Esophagus squamous epithelium (tissue), 5 donors: ENCODE measurements at regions not wholly inside any gene's neighbourhood (a gene's known extent, or its start where the extent isn't known, plus 50 kb on each side); places are given as distances from the start of the nearest gene placed in this dataset.

ENCODE experiments used
- DNase-seq: peaks from one replicate; lab custom pipeline; 2025; lab: John Stamatoyannopoulos, UW
- H3K27ac ChIP-seq, 4 donors: fragments of 200-600 bp; sonication (generic); one replicate each; pipeline ENCODE4 v1.5.1; 2016 to 2019; ENCODE audit warnings: mild to moderate bottlenecking in 1 of 4
- H3K27me3 ChIP-seq, 4 donors: fragments of 200-600 bp; sonication (generic); 1 replicate in 3 of 4; 2 replicates in 1 of 4; pipeline versions ENCODE4 v1.5.1 to v1.6.0; 2017 to 2021; ENCODE audit warnings: antibody characterized with exemption in 1 of 4
- H3K36me3 ChIP-seq, 3 donors: fragments of 200-600 bp; sonication (generic); one replicate each; pipeline ENCODE4 v1.5.1; 2016 to 2019
- H3K4me1 ChIP-seq, 3 donors: fragments of 200-600 bp; sonication (generic); one replicate each; pipeline ENCODE4 v1.5.1; 2017 to 2019
- H3K4me3 ChIP-seq, 4 donors: fragments of 200-600 bp; sonication (generic); 1 replicate in 3 of 4; 2 replicates in 1 of 4; pipeline ENCODE4 v1.5.1; 2016 to 2019; ENCODE audit warnings: mild to moderate bottlenecking in 2 of 4, moderate library complexity in 1 of 4
- H3K9me3 ChIP-seq, 3 donors: fragments of 200-600 bp; sonication (generic); one replicate each; pipeline ENCODE4 v1.5.1; 2016 to 2019
- POLR2A ChIP-seq, 4 donors: fragments of 450-650 bp; IDR thresholded peaks; one replicate each; pipeline ENCODE4 v1.6.1; 2017; ENCODE audit warnings: antibody characterized with exemption in 4 of 4, mild to moderate bottlenecking in 4 of 4, moderate library complexity in 3 of 4
- WGBS, 2 donors: methylation state at CpG; one replicate each; pipeline ENCODE4 v1.1.5; 2018; 5-methylcytosine and 5-hydroxymethylcytosine counted together
- intact Hi-C: fragments of 100-400 bp; cut with DNase I; formaldehyde crosslinking; loops from one replicate; pipeline ENCODE4 v1.15.0; 2022
- TF ChIP-seq, protein P1 (sequence below), 6 experiments: fragments of 450-650 bp in 4 of 6; fragments of 200-600 bp in 2 of 6; sonication (generic) in 2 of 6; IDR thresholded peaks; one replicate each; pipeline ENCODE4 v1.5.1; 2016 to 2019; ENCODE audit warnings: antibody characterized with exemption in 6 of 6, mild to moderate bottlenecking in 4 of 6, moderate library complexity in 4 of 6
- donor health status: DM: yes; HTN: yes; CAD: no.

DNA sequence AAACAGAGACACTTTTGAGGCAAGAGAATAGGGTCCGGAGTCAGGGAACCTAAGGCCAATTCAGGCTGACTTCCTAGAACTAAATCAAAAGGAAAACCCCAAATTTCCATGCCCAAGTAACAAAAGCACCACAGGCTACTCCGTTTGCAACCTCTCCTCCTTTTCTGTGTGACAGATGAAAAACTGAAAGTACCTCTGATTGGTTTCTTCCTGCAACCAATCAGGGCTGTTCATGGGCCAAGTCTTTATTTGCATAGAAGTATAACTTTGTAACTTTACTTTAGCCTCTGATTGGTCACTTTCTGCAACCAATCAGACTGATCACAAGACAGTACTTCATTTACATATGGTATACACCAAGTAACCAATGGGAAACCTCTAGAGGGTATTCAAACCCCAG lies 239.9 kb upstream of the KCND2 start:
- Histone ChIP-seq H3K27ac (no peak overlapping the region), H3K36me3 (no peaks in the 10 kb centered on the region), H3K4me1 (no peaks in the 10 kb centered on the region), H3K4me3 (no peak overlapping the region), H3K9me3 (no peaks in the 10 kb centered on the region), H3K27me3 (no peaks in the 10 kb centered on the region)
- DNase-seq: no peak
- TF ChIP-seq, protein P1, sequence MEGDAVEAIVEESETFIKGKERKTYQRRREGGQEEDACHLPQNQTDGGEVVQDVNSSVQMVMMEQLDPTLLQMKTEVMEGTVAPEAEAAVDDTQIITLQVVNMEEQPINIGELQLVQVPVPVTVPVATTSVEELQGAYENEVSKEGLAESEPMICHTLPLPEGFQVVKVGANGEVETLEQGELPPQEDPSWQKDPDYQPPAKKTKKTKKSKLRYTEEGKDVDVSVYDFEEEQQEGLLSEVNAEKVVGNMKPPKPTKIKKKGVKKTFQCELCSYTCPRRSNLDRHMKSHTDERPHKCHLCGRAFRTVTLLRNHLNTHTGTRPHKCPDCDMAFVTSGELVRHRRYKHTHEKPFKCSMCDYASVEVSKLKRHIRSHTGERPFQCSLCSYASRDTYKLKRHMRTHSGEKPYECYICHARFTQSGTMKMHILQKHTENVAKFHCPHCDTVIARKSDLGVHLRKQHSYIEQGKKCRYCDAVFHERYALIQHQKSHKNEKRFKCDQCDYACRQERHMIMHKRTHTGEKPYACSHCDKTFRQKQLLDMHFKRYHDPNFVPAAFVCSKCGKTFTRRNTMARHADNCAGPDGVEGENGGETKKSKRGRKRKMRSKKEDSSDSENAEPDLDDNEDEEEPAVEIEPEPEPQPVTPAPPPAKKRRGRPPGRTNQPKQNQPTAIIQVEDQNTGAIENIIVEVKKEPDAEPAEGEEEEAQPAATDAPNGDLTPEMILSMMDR (IDR thresholded peaks at IDR 0.05): no peak
- TF ChIP-seq POLR2A (IDR thresholded peaks at IDR 0.05): no peak
- 52 to 60% methylated on average over 2 of the region's 2 CpGs for WGBS, 2 donors
- intact Hi-C loops: no loop called here

DNA sequence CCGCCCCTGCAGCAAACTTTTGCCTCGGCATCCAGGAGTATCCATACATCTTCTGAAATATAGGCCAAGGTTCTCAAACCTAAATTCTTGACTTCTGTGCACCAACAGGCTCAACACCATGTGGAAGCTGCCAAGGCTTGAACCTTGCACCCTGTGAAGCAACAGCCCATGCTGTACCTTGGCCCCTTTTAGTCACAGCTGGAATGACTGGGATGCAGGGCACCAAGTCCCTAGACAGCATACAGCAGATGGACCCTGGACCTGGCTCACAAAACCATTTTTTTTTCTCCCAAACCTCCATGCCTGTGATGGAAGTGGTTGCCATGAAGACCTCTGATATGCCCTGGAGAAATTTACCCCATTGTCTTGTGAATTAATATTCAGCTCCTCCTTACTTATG lies 233.8 kb upstream of the KCND2 start:
- Histone ChIP-seq H3K9me3 (peaks cover 0 to 14% (median 0%) of the 10 kb centered on the region in 3 donors), H3K36me3 (no peaks in the 10 kb centered on the region), H3K4me1 (no peaks in the 10 kb centered on the region), H3K27ac (no peak overlapping the region), H3K27me3 (no peaks in the 10 kb centered on the region), H3K4me3 (no peak overlapping the region)
- intact Hi-C loops: no loop called here
- WGBS, 2 donors: 70 to 73% methylated on average over 2 of the region's 2 CpGs
- TF ChIP-seq, protein P1 (IDR thresholded peaks at IDR 0.05): no peak
- TF ChIP-seq POLR2A (IDR thresholded peaks at IDR 0.05): no peak
- DNase-seq: no peak

DNA sequence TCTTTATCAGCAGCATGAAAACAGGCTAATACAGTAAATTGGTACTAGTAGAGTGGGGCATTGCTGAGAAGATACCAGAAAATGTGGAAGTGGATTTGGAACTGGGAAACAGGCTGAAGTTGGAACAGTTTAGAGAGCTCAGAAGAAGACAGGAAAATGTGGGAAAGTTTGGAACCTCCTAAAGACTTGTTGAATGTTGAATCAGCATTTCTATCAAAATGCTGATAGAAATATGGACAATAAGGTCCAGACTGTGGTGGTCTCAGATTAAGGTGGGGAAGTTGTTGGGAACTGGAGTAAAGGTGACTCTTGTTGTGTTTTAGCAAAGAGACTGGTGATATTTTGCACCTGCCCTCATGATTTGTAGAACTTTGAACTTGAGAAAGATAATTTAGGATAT lies 231.2 kb upstream of the KCND2 start:
- no peak for TF ChIP-seq POLR2A (IDR thresholded peaks at IDR 0.05)
- TF ChIP-seq, protein P1 (IDR thresholded peaks at IDR 0.05): no peak
- H3K4me1 ChIP-seq: no peaks in the 10 kb centered on the region
- DNase-seq: no peak
- no peak overlapping the region for H3K27ac ChIP-seq
- no peak overlapping the region for H3K4me3 ChIP-seq
- intact Hi-C loops: no loop called here
- no peaks in the 10 kb centered on the region for H3K27me3 ChIP-seq
- H3K9me3 ChIP-seq: peaks cover 0 to 14% (median 0%) of the 10 kb centered on the region in 3 donors
- H3K36me3 ChIP-seq: no peaks in the 10 kb centered on the region

DNA sequence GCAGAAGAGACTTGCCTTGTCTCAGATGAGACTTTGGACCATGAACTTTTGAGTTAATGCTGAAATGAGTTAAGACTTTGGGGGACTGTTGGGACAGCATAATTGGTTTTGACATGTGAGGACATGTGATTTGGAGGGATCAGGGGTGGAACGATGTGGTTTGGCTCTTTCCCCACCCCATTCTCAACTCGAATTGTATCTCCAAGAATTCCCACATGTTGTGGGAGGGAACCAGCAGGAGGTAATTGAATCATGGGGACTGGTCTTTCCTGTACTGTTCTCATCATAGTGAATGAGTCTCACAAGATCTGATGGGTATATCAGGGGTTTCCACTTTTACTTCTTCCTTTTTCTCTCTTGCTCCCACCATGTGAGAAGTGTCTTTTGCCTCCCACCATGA lies 229.7 kb upstream of the KCND2 start:
- Histone ChIP-seq H3K9me3 (peaks cover 0 to 14% (median 0%) of the 10 kb centered on the region in 3 donors), H3K27ac (no peak overlapping the region), H3K36me3 (no peaks in the 10 kb centered on the region), H3K4me3 (no peak overlapping the region), H3K27me3 (no peaks in the 10 kb centered on the region), H3K4me1 (no peaks in the 10 kb centered on the region)
- no peak for DNase-seq
- intact Hi-C loops: no loop called here
- no peak for TF ChIP-seq POLR2A (IDR thresholded peaks at IDR 0.05)
- TF ChIP-seq, protein P1 (IDR thresholded peaks at IDR 0.05): no peak
- 8 to 39% methylated on average over 2 of the region's 2 CpGs for WGBS, 2 donors

DNA sequence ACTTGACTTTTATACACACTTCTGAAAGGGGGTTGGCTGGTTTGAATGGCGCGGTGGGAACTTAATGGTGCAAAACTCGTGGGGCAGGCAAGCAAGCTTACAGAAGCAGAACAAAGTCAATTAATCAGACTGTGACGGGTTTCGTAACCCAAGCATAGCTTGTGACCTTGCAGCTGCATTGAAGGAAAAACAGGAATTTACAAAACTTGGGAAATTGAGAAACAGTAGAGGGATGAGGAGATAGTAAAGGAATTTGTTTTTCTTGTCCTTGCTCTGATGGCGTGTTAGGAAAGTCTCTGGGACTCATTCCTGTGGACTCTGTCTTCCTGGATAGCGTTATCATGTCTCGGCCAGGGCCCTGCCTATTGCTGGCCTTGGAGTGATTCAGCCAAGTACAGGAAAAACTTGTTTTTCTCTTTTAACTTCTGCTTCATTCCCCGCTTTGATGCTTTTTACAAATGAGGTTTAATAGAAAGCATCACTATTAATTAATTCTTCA lies 220.0 kb upstream of the KCND2 start:
- Histone ChIP-seq H3K4me3 (no peak overlapping the region), H3K36me3 (no peaks in the 10 kb centered on the region), H3K9me3 (no peaks in the 10 kb centered on the region), H3K27ac (peak overlapping the region in 2 of 4 donors; percentile 70 to 77), H3K4me1 (peaks cover 0 to 14% (median 0%) of the 10 kb centered on the region in 3 donors), H3K27me3 (no peaks in the 10 kb centered on the region)
- WGBS, 2 donors: 24 to 34% methylated on average over 9 of the region's 9 CpGs
- DNase-seq: no peak
- intact Hi-C loops: no loop called here
- TF ChIP-seq, protein P1 (IDR thresholded peaks at IDR 0.05): no peak
- no peak for TF ChIP-seq POLR2A (IDR thresholded peaks at IDR 0.05)
